MM.1S (cell line): ENCODE measurements at regions not wholly inside any gene's neighbourhood (a gene's known extent, or its start where the extent isn't known, plus 50 kb on each side); places are given as distances from the start of the nearest gene placed in this dataset.

Experiments
- DNase-seq: peaks from one replicate; pipeline ENCODE4 v3.0.0-alpha.2; 2015
- H2AFZ ChIP-seq: fragments of 300-600 bp; sonication (generic); 2 replicates; pipeline ENCODE4 v1.6.0; 2016; ENCODE audit warnings: antibody characterized with exemption, low read length
- H3F3A ChIP-seq: fragments of 300-600 bp; sonication (generic); 2 replicates; pipeline ENCODE4 v1.6.1; 2016; ENCODE audit warnings: mild to moderate bottlenecking, antibody characterized with exemption, low read length, moderate library complexity, mixed read lengths; ENCODE audit not compliant: insufficient read depth
- H3K27ac ChIP-seq: fragments of 300-600 bp; sonication (generic); 2 replicates; pipeline ENCODE4 v1.5.1; 2016; ENCODE audit warnings: mild to moderate bottlenecking, low read length
- H3K27me3 ChIP-seq: fragments of 300-600 bp; sonication (generic); replicated peaks from 2 replicates; pipeline ENCODE4 v1.6.0; 2016; ENCODE audit warnings: low read length; ENCODE audit not compliant: insufficient read depth
- H3K36me3 ChIP-seq: fragments of 300-600 bp; sonication (generic); replicated peaks from 2 replicates; pipeline ENCODE4 v1.6.1; 2016; ENCODE audit warnings: mild to moderate bottlenecking, low read length, mixed read lengths; ENCODE audit not compliant: insufficient read depth
- H3K4me1 ChIP-seq: fragments of 300-600 bp; sonication (generic); 2 replicates; pipeline ENCODE4 v1.6.1; 2016; ENCODE audit warnings: low read length, mixed read lengths
- H3K4me2 ChIP-seq: fragments of 300-600 bp; sonication (generic); 2 replicates; pipeline ENCODE4 v1.6.0; 2016; ENCODE audit warnings: low read depth, low read length
- H3K4me3 ChIP-seq: fragments of 300-600 bp; sonication (generic); 2 replicates; pipeline ENCODE4 v1.5.1; 2016; ENCODE audit warnings: low read length, mixed read lengths
- H3K79me2 ChIP-seq: fragments of 300-600 bp; sonication (generic); 2 replicates; pipeline ENCODE4 v1.6.1; 2016; ENCODE audit warnings: mixed run types, low read length, mixed read lengths
- H3K9ac ChIP-seq: fragments of 300-600 bp; sonication (generic); 2 replicates; pipeline ENCODE4 v1.6.1; 2016; ENCODE audit warnings: low read length, mixed read lengths
- H3K9me2 ChIP-seq: fragments of 300-600 bp; sonication (generic); replicated peaks from 2 replicates; pipeline ENCODE4 v1.6.1; 2016; ENCODE audit warnings: mild to moderate bottlenecking, low read length, mixed read lengths; ENCODE audit not compliant: insufficient read depth
- H3K9me3 ChIP-seq: fragments of 300-600 bp; sonication (generic); replicated peaks from 2 replicates; pipeline ENCODE4 v1.6.1; 2016; ENCODE audit warnings: mild to moderate bottlenecking, low read length, mixed read lengths; ENCODE audit not compliant: insufficient read depth
- H4K20me1 ChIP-seq: fragments of 300-600 bp; sonication (generic); 2 replicates; pipeline ENCODE4 v1.6.1; 2016; ENCODE audit warnings: mild to moderate bottlenecking, low read length, moderate library complexity, mixed read lengths; ENCODE audit not compliant: insufficient read depth
- CTCF ChIP-seq: fragments of 300-600 bp; sonication (generic); IDR thresholded peaks from 2 replicates; pipeline ENCODE4 v1.5.1; 2016; ENCODE audit warnings: antibody characterized with exemption, low read length, mixed read lengths
- EZH2 ChIP-seq: fragments of 300-600 bp; sonication (generic); optimal IDR thresholded peaks from 2 replicates; pipeline ENCODE3; 2017; ENCODE audit warnings: low read depth, mild to moderate bottlenecking, antibody characterized with exemption, low read length, mixed read lengths
- EZH2phosphoT487 ChIP-seq: fragments of 300-600 bp; sonication (generic); IDR thresholded peaks from 2 replicates; pipeline ENCODE4 v1.6.1; 2018; ENCODE audit warnings: antibody characterized with exemption, low read length

GRCh38 chr11:80388536-80388935 lies 947.7 kb upstream of the TENM4 start:
- H3K79me2 ChIP-seq, result no peaks in the 10 kb centered on the region
- H2AFZ ChIP-seq, result no peak overlapping the region
- no peaks in the 10 kb centered on the region for H3K27me3 ChIP-seq
- H3K4me3 ChIP-seq, result no peak overlapping the region
- H3K4me2 ChIP-seq, result no peak overlapping the region
- H4K20me1 ChIP-seq, result no peaks in the 10 kb centered on the region
- no peak overlapping the region for H3K9ac ChIP-seq
- no peaks in the 10 kb centered on the region for H3K9me3 ChIP-seq
- H3K36me3 ChIP-seq, result no peaks in the 10 kb centered on the region
- H3F3A ChIP-seq, result no peaks in the 10 kb centered on the region
- no peak for DNase-seq
- H3K27ac ChIP-seq, result no peak overlapping the region
- H3K9me2 ChIP-seq, result no peaks in the 10 kb centered on the region
- TF ChIP-seq EZH2, result no peak
- TF ChIP-seq CTCF, result no peak
- TF ChIP-seq EZH2phosphoT487, result no peak
- H3K4me1 ChIP-seq, result no peaks in the 10 kb centered on the region

- no peak overlapping the region for H2AFZ ChIP-seq
Measured at GRCh38 chr11:80388130-80388529, 947.3 kb upstream of the TENM4 start.

GRCh38 chr11:80383655-80384054 lies 942.8 kb upstream of the TENM4 start:
- TF ChIP-seq CTCF, result no peak
- no peak for TF ChIP-seq EZH2
- TF ChIP-seq EZH2phosphoT487, result no peak
- DNase-seq, result no peak

More at GRCh38 chr11:80388130-80388529, 947.3 kb upstream of the TENM4 start:
- Histone ChIP-seq H3K9me3 (no peaks in the 10 kb centered on the region), H3K4me2 (no peak overlapping the region), H3F3A (no peaks in the 10 kb centered on the region), H3K36me3 (no peaks in the 10 kb centered on the region), H3K27me3 (no peaks in the 10 kb centered on the region), H3K9me2 (no peaks in the 10 kb centered on the region), H3K79me2 (no peaks in the 10 kb centered on the region), H3K4me3 (no peak overlapping the region), H3K4me1 (no peaks in the 10 kb centered on the region), H3K9ac (no peak overlapping the region), H3K27ac (no peak overlapping the region), H4K20me1 (no peaks in the 10 kb centered on the region)
- no peak for DNase-seq
- TF ChIP-seq EZH2 (no peak), CTCF (no peak), EZH2phosphoT487 (no peak)

More at GRCh38 chr11:80383655-80384054, 942.8 kb upstream of the TENM4 start:
- H3K9me2 ChIP-seq, result no peaks in the 10 kb centered on the region
- H3K27me3 ChIP-seq, result no peaks in the 10 kb centered on the region
- no peaks in the 10 kb centered on the region for H3K9me3 ChIP-seq
- no peaks in the 10 kb centered on the region for H3K4me1 ChIP-seq
- H3K36me3 ChIP-seq, result no peaks in the 10 kb centered on the region
- no peaks in the 10 kb centered on the region for H4K20me1 ChIP-seq
- no peak overlapping the region for H3K27ac ChIP-seq
- no peaks in the 10 kb centered on the region for H3K79me2 ChIP-seq
- no peak overlapping the region for H3K4me2 ChIP-seq
- no peak overlapping the region for H2AFZ ChIP-seq
- no peak overlapping the region for H3K4me3 ChIP-seq
- no peak overlapping the region for H3K9ac ChIP-seq
- H3F3A ChIP-seq, result no peaks in the 10 kb centered on the region
